Panc1 (cell line): ENCODE measurements at regions not wholly inside any gene's neighbourhood (a gene's known extent, or its start where the extent isn't known, plus 50 kb on each side); places are given as distances from the start of the nearest gene placed in this dataset.

Experiments used
- ATAC-seq: fragments of 200-7000 bp; cut with Tn5 transposase; 2 replicates; pipeline ENCODE4 v1.9.1; 2020; ENCODE audit warnings: mild to moderate bottlenecking, moderate library complexity
- BruUV-seq: library from RNA; stranded (reverse); fragments of 400-500 nt; replicated peaks from 2 replicates; lab custom pipeline; 2021; lab: Mats Ljungman, UMichigan
- CTCF ChIA-PET: fragments of 300-600 bp; sonication (Branson Sonifier 250); formaldehyde crosslinking; loops from one replicate; lab custom pipeline; 2022; ENCODE audit warnings: antibody characterized with exemption; lab: Charles Lee
- POLR2A ChIA-PET: fragments of 300-600 bp; sonication (Branson Sonifier 250); formaldehyde crosslinking; loops from one replicate; lab custom pipeline; 2022; ENCODE audit warnings: antibody characterized with exemption; lab: Charles Lee
- DNase-seq: peaks from one replicate; pipeline ENCODE4 v3.0.0-alpha.2; 2010; ENCODE audit warnings: low read depth, low spot score
- H3K27ac ChIP-seq: 2 replicates; pipeline ENCODE4 v1.5.1; 2011; ENCODE audit warnings: mild to moderate bottlenecking, low read length, inconsistent platforms
- H3K27me3 ChIP-seq: fragments of 200-500 bp; sonication (Bioruptor generic); 2 replicates; pipeline ENCODE4 v1.6.0; 2014; ENCODE audit warnings: low read length, inconsistent platforms; ENCODE audit not compliant: control insufficient read depth, insufficient read depth
- H3K36me3 ChIP-seq: fragments of 200-500 bp; sonication (Bioruptor generic); 2 replicates; pipeline ENCODE4 v1.5.1; 2014; ENCODE audit warnings: inconsistent platforms, mild to moderate bottlenecking, low read length, moderate library complexity; ENCODE audit not compliant: control insufficient read depth, insufficient read depth
- H3K4me1 ChIP-seq: 2 replicates; pipeline ENCODE4 v1.5.1; 2011; ENCODE audit warnings: inconsistent platforms, mild to moderate bottlenecking, low read length, moderate library complexity; ENCODE audit not compliant: control insufficient read depth, insufficient read depth
- H3K4me3 ChIP-seq, 2 experiments: 2 replicates each; pipeline ENCODE4 v1.5.1; 2011 to 2012; ENCODE audit warnings: low read depth in 2 of 2, low read length in 2 of 2, mild to moderate bottlenecking in 2 of 2, inconsistent platforms in 1 of 2, moderate library complexity in 1 of 2
- H3K9me3 ChIP-seq: fragments of 200-500 bp; sonication (Bioruptor generic); 2 replicates; pipeline ENCODE4 v1.5.1; 2014; ENCODE audit warnings: low read depth, mild to moderate bottlenecking, inconsistent platforms, low read length, moderate library complexity; ENCODE audit not compliant: control insufficient read depth, insufficient read depth
- POLR2AphosphoS5 ChIP-seq: IDR thresholded peaks from 2 replicates; pipeline ENCODE4 v1.6.1; 2012; ENCODE audit warnings: mild to moderate bottlenecking, low read depth, low read length, moderate library complexity
- REST ChIP-seq, 2 experiments: IDR thresholded peaks; 2 replicates each; pipeline ENCODE4 v1.6.1; 2011 to 2012; ENCODE audit warnings: low read depth in 2 of 2, control low read depth in 1 of 2, low read length in 1 of 2, mild to moderate bottlenecking in 1 of 2, moderate library complexity in 1 of 2; ENCODE audit not compliant: insufficient read depth in 1 of 2
- SIN3A ChIP-seq: IDR thresholded peaks from 2 replicates; pipeline ENCODE4 v1.6.1; 2012; ENCODE audit warnings: low read depth, mild to moderate bottlenecking, low read length, moderate library complexity, borderline replicate concordance; ENCODE audit not compliant: insufficient read depth
- TCF7L2 ChIP-seq: IDR thresholded peaks from 2 replicates; pipeline ENCODE4 v1.6.1; 2011; ENCODE audit warnings: mild to moderate bottlenecking, low read depth, low read length, inconsistent platforms
- in situ Hi-C: cut with HindIII; loops from 2 replicates; pipeline ENCODE4 v1.10.0; 2016; ENCODE audit warnings: low sequenced_read_pairs, low pct_unique_long_range_greater_than_20kb
- intact Hi-C: fragments of 100-400 bp; cut with micrococcal nuclease; formaldehyde crosslinking; loops from one replicate; pipeline ENCODE4 v1.10.0; 2022; ENCODE audit not compliant: unreplicated experiment
- TF ChIP-seq, protein P1 (sequence below): fragments of 450-650 bp; IDR thresholded peaks from 2 replicates; pipeline ENCODE4 v1.5.1; 2017; ENCODE audit warnings: mild to moderate bottlenecking

DNA sequence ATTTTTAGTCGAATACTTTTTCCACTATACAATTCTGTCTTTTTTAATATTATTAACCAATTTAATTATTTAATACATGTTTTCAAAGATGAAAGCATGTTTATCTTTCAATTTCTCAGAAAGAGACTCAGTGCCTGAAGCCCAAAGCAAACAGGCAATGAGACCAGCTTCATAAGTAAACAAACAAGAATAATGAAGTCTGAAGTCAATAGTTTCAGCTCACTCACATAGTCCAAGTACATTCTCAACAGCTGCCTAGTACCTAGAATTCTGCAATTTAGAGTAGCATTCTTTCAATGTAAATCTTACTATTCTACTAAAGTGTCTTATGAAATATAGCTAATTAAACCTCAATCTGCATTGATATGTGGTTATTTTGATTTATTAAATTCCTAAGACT lies 626.5 kb upstream of the NRSN1 start:
- Histone ChIP-seq H3K4me3 (no peak overlapping the region), H3K36me3 (no peaks in the 10 kb centered on the region), H3K27ac (no peak overlapping the region), H3K9me3 (no peaks in the 10 kb centered on the region), H3K27me3 (no peaks in the 10 kb centered on the region), H3K4me1 (no peaks in the 10 kb centered on the region)
- ChIA-PET POLR2A (no interaction called here), CTCF (no interaction called here)
- ATAC-seq (no peak), DNase-seq (no peak)
- BruUV-seq = no TSS peak
- intact Hi-C loops = no loop called here
- in situ Hi-C loops = no loop called here
- TF ChIP-seq POLR2AphosphoS5 = no peak
- TF ChIP-seq REST (IDR thresholded peaks at IDR 0.05; ENCODE audit: insufficient read depth in 1 of 2, low read depth in 2 of 2, low read length in 1 of 2) = no peak
- TF ChIP-seq, protein P1, sequence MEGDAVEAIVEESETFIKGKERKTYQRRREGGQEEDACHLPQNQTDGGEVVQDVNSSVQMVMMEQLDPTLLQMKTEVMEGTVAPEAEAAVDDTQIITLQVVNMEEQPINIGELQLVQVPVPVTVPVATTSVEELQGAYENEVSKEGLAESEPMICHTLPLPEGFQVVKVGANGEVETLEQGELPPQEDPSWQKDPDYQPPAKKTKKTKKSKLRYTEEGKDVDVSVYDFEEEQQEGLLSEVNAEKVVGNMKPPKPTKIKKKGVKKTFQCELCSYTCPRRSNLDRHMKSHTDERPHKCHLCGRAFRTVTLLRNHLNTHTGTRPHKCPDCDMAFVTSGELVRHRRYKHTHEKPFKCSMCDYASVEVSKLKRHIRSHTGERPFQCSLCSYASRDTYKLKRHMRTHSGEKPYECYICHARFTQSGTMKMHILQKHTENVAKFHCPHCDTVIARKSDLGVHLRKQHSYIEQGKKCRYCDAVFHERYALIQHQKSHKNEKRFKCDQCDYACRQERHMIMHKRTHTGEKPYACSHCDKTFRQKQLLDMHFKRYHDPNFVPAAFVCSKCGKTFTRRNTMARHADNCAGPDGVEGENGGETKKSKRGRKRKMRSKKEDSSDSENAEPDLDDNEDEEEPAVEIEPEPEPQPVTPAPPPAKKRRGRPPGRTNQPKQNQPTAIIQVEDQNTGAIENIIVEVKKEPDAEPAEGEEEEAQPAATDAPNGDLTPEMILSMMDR = no peak
- no peak for TF ChIP-seq SIN3A
- no peak for TF ChIP-seq TCF7L2

DNA sequence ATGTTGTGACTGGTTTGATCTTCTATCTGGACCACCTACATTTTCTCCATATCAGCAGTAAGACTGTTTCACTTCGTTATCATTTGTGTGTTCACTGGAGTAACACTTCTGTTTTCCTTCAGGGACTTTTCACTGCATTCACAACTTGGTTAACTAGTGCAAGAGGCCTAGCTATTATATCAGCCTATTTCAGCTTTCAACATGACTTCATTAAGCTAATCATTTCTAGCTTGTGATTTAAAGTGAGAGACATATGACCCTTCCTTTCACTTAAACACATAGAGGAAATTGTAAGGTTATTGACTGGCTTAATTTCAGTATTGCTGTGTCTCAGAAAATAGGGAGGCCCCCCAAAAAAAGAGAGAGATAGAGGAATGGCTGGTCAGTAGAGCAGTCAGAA lies 622.8 kb upstream of the NRSN1 start:
- CTCF ChIA-PET = no interaction called here
- BruUV-seq = no TSS peak
- Histone ChIP-seq H3K9me3 (no peaks in the 10 kb centered on the region), H3K27me3 (no peaks in the 10 kb centered on the region), H3K4me1 (no peaks in the 10 kb centered on the region), H3K27ac (no peak overlapping the region), H3K36me3 (no peaks in the 10 kb centered on the region), H3K4me3 (no peak overlapping the region)
- no peak for ATAC-seq
- no peak for DNase-seq
- TF ChIP-seq TCF7L2 = no peak
- TF ChIP-seq POLR2AphosphoS5 = no peak
- no peak for TF ChIP-seq SIN3A
- no peak for TF ChIP-seq REST (IDR thresholded peaks at IDR 0.05; ENCODE audit: insufficient read depth in 1 of 2, low read depth in 2 of 2, low read length in 1 of 2)
- TF ChIP-seq, protein P1 = no peak
- intact Hi-C loops (no loop called here), in situ Hi-C loops (no loop called here)
- POLR2A ChIA-PET = interaction anchor here (0.7 kb wide), 1 partner anchor 239 kb away, joined by 3 read pairs; no protein-coding TSS in a partner anchor
